ENCODE measurements at regions not wholly inside any gene's neighbourhood (a gene's known extent, or its start where the extent isn't known, plus 50 kb on each side); places are given as distances from the start of the nearest gene placed in this dataset.
A peak's percentile ranks its signal among the peaks of the same experiment; 100 is the strongest.

DNA sequence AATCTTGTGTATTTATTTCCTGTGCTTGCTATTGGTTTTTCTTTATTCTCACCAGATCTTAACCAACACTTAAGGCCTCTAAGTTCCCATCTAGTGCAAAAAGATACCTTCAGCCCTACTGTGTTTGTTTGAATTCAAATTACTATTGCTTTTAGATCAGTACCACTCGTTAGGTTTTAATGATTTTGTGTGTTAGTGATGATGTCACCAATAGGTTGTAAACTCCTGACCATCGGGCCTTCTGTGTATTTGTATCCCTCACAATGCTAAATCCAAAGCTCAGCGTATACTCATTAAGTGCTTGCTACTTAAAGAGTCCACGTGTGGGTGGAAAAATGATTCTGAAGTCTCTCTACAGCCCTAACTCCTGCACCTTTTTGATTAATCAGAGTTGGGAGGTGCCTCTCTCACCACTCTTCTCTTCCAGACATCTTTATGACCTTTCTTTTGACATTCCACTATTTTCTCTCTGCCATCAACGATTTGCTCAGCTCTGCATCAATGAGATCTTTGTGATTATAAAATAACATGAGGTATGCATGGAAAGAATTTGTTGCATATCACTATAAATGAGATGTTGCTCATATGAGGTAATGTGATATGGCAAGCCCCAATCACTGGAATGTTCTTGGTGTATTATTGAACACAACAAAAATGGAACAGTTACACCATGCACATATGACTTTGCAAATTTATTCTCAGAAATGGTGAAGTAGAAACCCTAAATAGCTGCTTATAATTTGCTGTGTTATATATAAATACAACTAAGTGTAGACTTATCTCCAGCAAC is 55.1 kb upstream of the LAMA2 start:
- no peak for DNase-seq (ENCODE audit: low read depth in 1 of 2, low spot score in 1 of 2)
- in situ Hi-C loops (cut with HindIII; ENCODE audit: low pct_unique_long_range_greater_than_20kb, low sequenced_read_pairs): no loop called here
- TF ChIP-seq JUND (IDR thresholded peaks at IDR 0.05; ENCODE audit: low read depth): no peak

DNA sequence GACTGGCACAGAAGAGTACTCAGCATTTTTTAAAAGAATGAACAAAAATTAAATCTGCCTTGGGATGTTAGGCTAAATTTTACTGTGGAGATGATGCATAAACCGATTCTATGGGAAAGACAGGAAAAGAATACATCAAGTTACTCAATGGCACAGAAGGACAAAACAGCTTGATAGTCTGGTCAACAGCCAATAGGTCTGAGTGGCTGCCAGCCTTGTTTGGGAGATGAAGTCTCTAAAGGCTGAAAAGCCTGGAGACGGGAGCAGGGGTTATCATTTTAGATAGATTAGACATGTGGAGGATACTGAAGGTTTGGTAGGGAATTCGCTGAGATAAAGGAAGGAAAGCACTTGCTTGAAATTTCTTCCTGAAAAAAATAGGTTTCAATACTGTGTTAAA is 56.3 kb upstream of the LAMA2 start:
- TF ChIP-seq JUND (IDR thresholded peaks at IDR 0.05; ENCODE audit: low read depth): no peak
- in situ Hi-C loops (cut with HindIII; ENCODE audit: low pct_unique_long_range_greater_than_20kb, low sequenced_read_pairs): no loop called here

DNA sequence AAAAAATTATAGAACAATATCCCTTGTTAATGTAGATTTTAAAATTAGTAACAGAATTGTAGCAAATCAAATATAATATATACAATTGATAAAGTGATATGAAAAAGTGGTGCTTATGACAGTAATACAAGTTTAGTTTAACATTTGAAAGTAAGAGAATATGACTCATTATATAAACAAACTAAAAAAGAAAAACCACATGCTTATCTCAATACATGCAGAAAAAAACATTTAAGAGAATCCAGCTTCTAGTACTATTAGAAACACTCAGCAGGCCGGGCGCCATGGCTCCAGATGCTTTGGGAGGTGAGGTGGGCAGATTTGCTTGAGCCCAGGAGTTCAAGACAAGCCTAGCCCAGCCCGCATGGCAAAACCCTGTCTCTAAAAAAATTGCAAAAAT is 60.7 kb upstream of the LAMA2 start:
- DNase-seq (ENCODE audit: low read depth in 1 of 2, low spot score in 1 of 2): no peak
- no peak for TF ChIP-seq JUND (IDR thresholded peaks at IDR 0.05; ENCODE audit: low read depth)
- in situ Hi-C loops (cut with HindIII; ENCODE audit: low pct_unique_long_range_greater_than_20kb, low sequenced_read_pairs): no loop called here

More for the DNA sequence above, 56.3 kb upstream of the LAMA2 start:
- DNase-seq (ENCODE audit: low read depth in 1 of 2, low spot score in 1 of 2): no peak

DNA sequence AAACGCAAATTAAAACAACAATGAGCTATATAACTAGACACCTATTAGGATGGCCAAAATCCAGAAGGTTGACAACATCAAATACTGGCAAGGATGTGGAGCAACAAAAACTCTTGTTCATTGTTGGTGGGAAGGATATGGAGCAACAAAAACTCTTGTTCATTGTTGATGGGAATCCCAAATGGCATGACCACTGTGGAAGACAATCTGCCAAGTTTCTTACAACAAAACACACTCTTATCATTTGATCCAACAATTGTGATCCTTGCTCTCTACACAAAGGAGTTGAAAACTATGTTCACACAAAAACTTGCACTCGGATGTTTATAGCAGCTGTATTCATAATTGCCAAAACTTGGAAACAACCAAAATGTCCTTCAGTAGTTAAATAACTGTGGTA is 61.8 kb upstream of the LAMA2 start:
- in situ Hi-C loops (cut with HindIII; ENCODE audit: low pct_unique_long_range_greater_than_20kb, low sequenced_read_pairs): no loop called here
- no peak for DNase-seq (ENCODE audit: low read depth in 1 of 2, low spot score in 1 of 2)
- TF ChIP-seq JUND (IDR thresholded peaks at IDR 0.05; ENCODE audit: low read depth): no peak

DNA sequence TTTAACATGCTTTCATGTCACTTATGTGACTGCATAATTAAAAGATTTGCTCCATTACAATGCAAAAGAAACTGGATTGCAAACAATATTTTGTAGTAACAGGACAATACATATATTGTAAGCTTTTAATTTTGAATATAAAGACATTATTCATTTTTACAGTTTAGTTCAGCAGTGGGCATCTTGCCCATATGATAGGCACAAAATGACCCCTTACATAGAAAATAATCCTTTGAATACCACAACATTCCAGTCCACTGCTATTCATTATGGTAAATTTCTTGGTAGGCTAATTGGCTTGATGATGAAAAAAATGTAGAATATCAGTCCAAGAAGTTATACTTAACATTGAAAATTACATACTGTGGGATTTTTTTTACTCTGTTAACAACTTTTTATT is 74.1 kb upstream of the LAMA2 start:
- no peak for TF ChIP-seq JUND (IDR thresholded peaks at IDR 0.05; ENCODE audit: low read depth)
- in situ Hi-C loops (cut with HindIII; ENCODE audit: low pct_unique_long_range_greater_than_20kb, low sequenced_read_pairs): no loop called here
- no peak for DNase-seq (ENCODE audit: low read depth in 1 of 2, low spot score in 1 of 2)

DNA sequence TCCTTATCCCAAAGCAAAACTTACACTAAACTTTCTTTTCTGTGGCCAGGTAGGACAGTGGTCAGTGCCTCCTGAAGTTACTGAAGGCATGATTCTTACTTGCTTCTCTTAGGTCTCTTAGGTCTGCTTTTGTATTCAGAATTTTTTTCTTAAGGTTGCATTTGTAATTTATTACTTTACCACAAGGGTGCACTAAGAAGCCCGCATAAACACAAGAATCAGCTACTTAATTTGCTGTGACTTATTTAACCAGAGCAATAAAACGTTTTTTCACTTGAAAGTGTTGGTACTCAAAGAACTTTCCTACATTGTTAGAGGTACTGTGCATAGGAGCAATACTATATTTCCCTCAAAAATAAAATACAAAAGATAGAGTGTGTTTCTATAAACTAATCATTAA is 75.4 kb upstream of the LAMA2 start:
- in situ Hi-C loops (cut with HindIII; ENCODE audit: low pct_unique_long_range_greater_than_20kb, low sequenced_read_pairs): no loop called here
- TF ChIP-seq JUND (IDR thresholded peaks at IDR 0.05; ENCODE audit: low read depth): no peak
- peak in 1 of 2 experiments; percentile 34 for DNase-seq (ENCODE audit: low read depth in 1 of 2, low spot score in 1 of 2)

DNA sequence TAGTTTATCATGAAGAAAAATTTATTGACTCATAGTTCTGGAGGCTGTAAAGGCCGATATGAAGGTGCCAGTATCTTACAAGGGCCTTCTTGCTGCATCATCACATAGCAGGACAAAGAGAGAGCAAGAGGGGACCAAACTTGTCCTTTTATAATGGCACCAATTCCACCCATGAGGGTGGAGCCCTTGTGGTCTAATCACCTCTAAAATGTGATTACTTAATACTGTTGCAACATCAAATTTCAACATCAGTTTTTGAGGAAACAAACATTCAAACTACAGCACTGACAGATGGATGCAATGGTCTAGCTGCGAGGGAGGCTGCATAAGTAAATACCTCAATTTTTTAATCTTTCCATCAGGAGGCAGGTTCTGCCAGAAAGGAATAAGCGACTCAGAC is 76.7 kb upstream of the LAMA2 start:
- no peak for DNase-seq (ENCODE audit: low read depth in 1 of 2, low spot score in 1 of 2)
- in situ Hi-C loops (cut with HindIII; ENCODE audit: low pct_unique_long_range_greater_than_20kb, low sequenced_read_pairs): no loop called here
- TF ChIP-seq JUND (IDR thresholded peaks at IDR 0.05; ENCODE audit: low read depth): no peak

DNA sequence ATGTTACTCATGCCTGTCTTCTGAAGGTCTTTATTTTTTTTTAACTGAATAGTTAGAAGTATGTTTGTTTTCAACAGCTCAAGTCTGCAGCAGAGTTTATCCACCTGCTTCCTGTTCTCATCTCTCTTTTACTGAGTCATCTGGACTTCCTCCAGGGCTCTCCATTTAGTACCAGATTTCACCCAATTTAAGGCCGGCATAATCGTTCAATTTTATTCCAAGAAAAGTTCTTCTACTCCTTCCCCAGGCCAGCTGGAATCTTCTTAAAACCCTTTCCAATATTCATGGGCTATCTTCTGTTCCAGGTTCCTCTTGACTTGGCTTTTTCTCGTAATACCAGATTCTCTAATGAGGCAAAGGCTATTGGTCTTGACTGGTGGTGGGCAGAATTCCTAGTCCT is 79.0 kb upstream of the LAMA2 start:
- TF ChIP-seq JUND (IDR thresholded peaks at IDR 0.05; ENCODE audit: low read depth): no peak
- in situ Hi-C loops (cut with HindIII; ENCODE audit: low pct_unique_long_range_greater_than_20kb, low sequenced_read_pairs): no loop called here
- DNase-seq (ENCODE audit: low read depth in 1 of 2, low spot score in 1 of 2): no peak

DNA sequence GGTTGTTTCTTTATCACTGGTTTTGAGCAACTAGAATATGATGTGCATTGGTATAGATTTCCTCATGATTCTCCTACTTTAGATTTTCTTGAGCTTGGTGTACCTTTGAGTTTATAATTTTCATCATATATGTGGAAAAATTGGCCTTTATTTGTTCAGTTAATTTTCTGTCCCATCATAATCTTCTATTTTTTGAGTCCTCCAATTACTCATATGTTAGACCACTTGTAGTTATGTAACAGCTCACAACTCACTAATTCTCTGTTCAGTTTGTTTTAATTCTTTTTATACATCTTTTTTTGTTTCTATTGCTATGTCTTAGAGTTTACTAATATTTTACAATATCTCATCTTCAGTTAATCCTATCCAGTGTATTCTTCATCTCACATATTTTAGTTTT is 81.3 kb upstream of the LAMA2 start:
- in situ Hi-C loops (cut with HindIII; ENCODE audit: low pct_unique_long_range_greater_than_20kb, low sequenced_read_pairs): no loop called here
- no peak for DNase-seq (ENCODE audit: low read depth in 1 of 2, low spot score in 1 of 2)
- no peak for TF ChIP-seq JUND (IDR thresholded peaks at IDR 0.05; ENCODE audit: low read depth)

DNA sequence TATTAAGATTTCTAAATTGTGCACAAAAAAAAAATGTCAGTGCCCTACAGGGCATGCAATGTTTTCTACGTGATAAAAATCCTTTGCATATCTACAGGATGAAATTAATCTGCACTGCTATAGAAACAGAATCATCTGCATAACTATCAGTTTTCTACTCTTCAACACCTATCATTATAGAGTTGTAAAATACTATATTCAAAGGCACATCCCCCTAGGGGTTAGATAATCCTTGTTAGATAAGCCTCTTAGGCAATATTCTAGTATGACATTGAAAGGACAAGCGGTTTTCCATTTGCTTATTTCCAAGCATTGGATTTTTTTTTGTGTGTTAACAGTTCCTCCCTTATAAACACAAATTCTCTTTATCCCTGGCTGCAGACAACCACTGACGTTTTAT is 98.7 kb upstream of the LAMA2 start:
- in situ Hi-C loops (cut with HindIII; ENCODE audit: low pct_unique_long_range_greater_than_20kb, low sequenced_read_pairs): no loop called here
- TF ChIP-seq JUND (IDR thresholded peaks at IDR 0.05; ENCODE audit: low read depth): no peak
- DNase-seq (ENCODE audit: low read depth in 1 of 2, low spot score in 1 of 2): no peak

DNA sequence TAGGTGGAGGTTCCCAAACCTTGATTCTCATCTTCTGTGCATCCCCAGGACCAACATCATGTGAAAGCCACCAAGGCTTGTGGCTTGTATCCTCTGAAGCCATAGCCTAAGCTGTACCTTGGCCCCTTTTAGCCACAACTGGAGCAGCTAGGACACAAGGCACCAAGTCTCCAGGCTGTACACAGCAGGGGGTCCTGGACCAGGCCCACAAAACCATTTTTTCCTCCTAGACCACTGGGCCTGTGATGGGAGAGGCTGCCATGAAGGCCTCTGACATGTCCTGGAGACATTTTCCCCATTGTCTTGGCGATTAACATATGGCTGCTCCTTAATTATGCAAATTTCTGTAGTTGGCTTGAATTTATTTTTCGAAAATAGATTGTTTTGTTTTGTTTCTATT is 114.8 kb upstream of the LAMA2 start:
- in situ Hi-C loops (cut with HindIII; ENCODE audit: low pct_unique_long_range_greater_than_20kb, low sequenced_read_pairs): no loop called here
- DNase-seq (ENCODE audit: low read depth in 1 of 2, low spot score in 1 of 2): no peak
- no peak for TF ChIP-seq JUND (IDR thresholded peaks at IDR 0.05; ENCODE audit: low read depth)

DNA sequence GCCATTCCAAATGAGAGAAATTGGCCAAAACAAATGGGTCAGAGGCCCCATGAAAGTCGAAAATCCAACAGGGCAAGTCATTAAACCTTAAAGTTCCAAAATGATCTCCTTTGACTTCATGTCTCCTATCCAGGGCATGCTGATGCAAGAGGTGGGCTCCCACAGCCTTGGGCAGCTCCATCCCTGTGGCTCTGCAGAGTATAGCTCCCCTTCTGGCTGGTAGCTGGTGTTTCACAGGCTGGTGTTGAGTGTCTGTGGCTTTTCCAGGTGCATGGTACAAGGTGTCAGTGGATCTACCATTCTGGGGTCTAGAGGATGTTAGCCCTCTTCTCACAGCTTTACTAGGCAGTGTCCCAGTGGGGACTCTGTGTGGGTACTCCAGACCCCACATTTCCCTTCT is 115.2 kb upstream of the LAMA2 start:
- no peak for TF ChIP-seq JUND (IDR thresholded peaks at IDR 0.05; ENCODE audit: low read depth)
- DNase-seq (ENCODE audit: low read depth in 1 of 2, low spot score in 1 of 2): no peak
- in situ Hi-C loops (cut with HindIII; ENCODE audit: low pct_unique_long_range_greater_than_20kb, low sequenced_read_pairs): no loop called here

DNA sequence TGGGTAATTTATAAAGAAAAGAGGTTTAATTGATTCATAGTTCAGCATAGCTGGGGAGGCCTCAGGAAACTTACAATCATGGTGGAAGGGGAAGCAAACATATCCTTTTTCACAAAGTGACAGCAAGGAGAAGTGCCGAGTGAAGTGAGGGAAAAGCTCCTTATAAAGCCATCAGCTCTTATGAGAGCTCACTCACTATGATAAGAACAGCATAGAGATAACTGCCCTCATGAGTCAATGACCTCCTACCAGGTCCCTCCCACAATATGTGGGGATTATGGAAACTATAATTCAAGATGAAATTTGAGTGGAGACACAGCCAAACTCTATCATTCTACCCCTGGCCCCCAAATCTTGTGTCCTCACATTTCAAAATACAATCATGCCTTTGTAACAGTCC is 115.8 kb upstream of the LAMA2 start:
- no peak for TF ChIP-seq JUND (IDR thresholded peaks at IDR 0.05; ENCODE audit: low read depth)
- in situ Hi-C loops (cut with HindIII; ENCODE audit: low pct_unique_long_range_greater_than_20kb, low sequenced_read_pairs): no loop called here
- no peak for DNase-seq (ENCODE audit: low read depth in 1 of 2, low spot score in 1 of 2)
